ENCODE measurements at regions not wholly inside any gene's neighbourhood (a gene's known extent, or its start where the extent isn't known, plus 50 kb on each side); places are given as distances from the start of the nearest gene placed in this dataset.
"Not testable (repeated sequence)": the region's sequence is repeated elsewhere in the genome, so short reads cannot be mapped to it uniquely, and the experiment has no call there.

GRCh38 chr18:65206551-65207260 lies 544.1 kb upstream of the CDH7 start:
- no peak for DNase-seq (ENCODE audit: extremely low read depth, low read depth)
- no peak for TF ChIP-seq CTCF (IDR thresholded peaks at IDR 0.05; ENCODE audit: low read depth, low read length, missing control alignments)
- no peak overlapping the region for H3K4me3 ChIP-seq (replicated peaks; ENCODE audit: low read depth, low read length)

DNA sequence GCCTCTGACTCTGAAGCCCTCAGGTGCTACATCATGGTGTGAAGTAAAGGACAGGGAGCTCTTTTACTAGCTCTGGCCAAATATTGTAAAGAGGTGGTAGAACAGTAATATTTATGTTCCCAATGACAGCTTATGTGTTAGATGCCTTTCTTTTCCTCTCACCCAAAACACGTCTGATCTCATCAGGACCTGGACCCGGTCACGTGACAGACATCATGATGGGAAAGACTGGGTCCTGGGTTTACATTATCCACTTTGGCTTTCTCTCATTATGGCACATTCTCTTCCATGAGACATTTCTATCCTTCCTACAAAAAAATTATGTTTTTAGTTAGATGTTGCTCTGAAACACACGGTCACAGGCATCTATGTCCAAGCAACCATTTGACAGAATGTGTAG lies 548.7 kb upstream of the CDH7 start:
- no peak for TF ChIP-seq CTCF (IDR thresholded peaks at IDR 0.05; ENCODE audit: low read depth, low read length, missing control alignments)
- no peak overlapping the region for H3K4me3 ChIP-seq (replicated peaks; ENCODE audit: low read depth, low read length)
- no peak for DNase-seq (ENCODE audit: extremely low read depth, low read depth)

GRCh38 chr18:65175681-65176080 lies 575.1 kb upstream of the CDH7 start:
- no peak for TF ChIP-seq CTCF (IDR thresholded peaks at IDR 0.05; ENCODE audit: low read depth, low read length, missing control alignments)
- no peak for DNase-seq (ENCODE audit: extremely low read depth, low read depth)
- H3K4me3 ChIP-seq (replicated peaks; ENCODE audit: low read depth, low read length), result no peak overlapping the region

DNA sequence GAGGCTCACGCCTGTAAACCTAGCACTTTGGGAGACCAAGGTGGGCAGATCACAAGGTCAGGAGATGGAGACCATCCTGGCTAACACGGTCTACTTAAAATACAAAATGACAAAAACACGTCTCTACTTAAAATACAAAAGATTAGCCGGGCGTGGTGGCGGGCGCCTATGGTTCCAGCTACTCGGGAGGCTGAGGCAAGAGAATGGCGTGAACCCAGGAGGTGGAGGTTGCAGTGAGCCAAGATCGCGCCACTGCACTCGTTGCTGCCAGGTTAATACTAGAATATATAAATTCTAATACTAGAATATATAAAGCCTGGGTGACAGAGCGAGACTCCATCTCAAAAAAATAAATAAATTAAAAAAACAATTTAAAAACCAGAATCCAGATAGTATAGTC lies 588.7 kb upstream of the CDH7 start:
- H3K4me3 ChIP-seq (replicated peaks; ENCODE audit: low read depth, low read length); DNase-seq (ENCODE audit: extremely low read depth, low read depth): not testable (repeated sequence)

- no peak for TF ChIP-seq CTCF (IDR thresholded peaks at IDR 0.05; ENCODE audit: low read depth, low read length, missing control alignments)
- DNase-seq (ENCODE audit: extremely low read depth, low read depth), result no peak
- H3K4me3 ChIP-seq (replicated peaks; ENCODE audit: low read depth, low read length), result no peak overlapping the region
Measured at GRCh38 chr18:65146482-65147021, 604.3 kb upstream of the CDH7 start.

DNA sequence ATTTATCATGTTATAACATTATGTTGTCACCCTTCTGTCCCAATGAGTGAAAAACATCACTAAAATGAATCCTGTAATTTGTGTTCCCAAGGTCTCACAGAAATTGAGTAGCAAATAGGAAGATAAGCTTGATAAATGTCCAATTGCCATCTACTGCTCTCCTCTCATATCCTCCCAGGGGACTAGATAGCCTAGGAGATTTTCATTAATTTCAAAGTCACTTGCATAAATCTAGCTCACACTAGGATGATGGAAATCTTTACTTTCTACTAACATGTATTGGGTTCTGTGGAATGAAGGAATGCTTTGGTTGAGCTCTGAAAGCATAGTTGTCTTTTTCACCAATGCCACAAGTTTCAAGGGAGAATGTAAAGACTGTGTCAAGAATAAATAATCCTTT lies 605.5 kb upstream of the CDH7 start:
- no peak overlapping the region for H3K4me3 ChIP-seq (replicated peaks; ENCODE audit: low read depth, low read length)
- no peak for DNase-seq (ENCODE audit: extremely low read depth, low read depth)
- no peak for TF ChIP-seq CTCF (IDR thresholded peaks at IDR 0.05; ENCODE audit: low read depth, low read length, missing control alignments)

DNA sequence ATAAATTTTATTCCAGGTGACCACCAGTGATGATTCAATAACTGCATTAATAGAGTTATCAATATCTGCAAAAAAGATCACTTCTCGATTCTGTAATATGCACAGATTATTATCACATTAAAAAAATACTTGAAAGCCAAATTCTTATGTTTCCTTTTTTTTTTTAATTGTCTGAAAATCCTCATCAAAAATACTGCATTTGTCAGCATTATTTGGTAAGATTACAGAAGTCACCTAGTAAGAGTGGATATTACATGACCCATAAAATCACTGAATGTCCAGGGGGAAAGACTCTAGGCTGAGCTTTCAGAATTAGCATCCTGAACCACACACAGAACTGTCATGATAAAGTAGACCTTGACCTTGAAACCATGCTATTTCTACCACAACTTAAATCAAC lies 617.2 kb upstream of the CDH7 start:
- DNase-seq (ENCODE audit: extremely low read depth, low read depth), result no peak
- no peak overlapping the region for H3K4me3 ChIP-seq (replicated peaks; ENCODE audit: low read depth, low read length)

More for the DNA sequence above, 617.2 kb upstream of the CDH7 start:
- TF ChIP-seq CTCF (IDR thresholded peaks at IDR 0.05; ENCODE audit: low read depth, low read length, missing control alignments), result no peak
